NCI-H748 treated with DMSO at 0.1 percent for 48 hours (cell line): ENCODE measurements at regions not wholly inside any gene's neighbourhood (a gene's known extent, or its start where the extent isn't known, plus 50 kb on each side); places are given as distances from the start of the nearest gene placed in this dataset.

ENCODE experiments used
- DNase-seq: peaks from one replicate; lab custom pipeline; 2025; lab: John Stamatoyannopoulos, UW

DNA sequence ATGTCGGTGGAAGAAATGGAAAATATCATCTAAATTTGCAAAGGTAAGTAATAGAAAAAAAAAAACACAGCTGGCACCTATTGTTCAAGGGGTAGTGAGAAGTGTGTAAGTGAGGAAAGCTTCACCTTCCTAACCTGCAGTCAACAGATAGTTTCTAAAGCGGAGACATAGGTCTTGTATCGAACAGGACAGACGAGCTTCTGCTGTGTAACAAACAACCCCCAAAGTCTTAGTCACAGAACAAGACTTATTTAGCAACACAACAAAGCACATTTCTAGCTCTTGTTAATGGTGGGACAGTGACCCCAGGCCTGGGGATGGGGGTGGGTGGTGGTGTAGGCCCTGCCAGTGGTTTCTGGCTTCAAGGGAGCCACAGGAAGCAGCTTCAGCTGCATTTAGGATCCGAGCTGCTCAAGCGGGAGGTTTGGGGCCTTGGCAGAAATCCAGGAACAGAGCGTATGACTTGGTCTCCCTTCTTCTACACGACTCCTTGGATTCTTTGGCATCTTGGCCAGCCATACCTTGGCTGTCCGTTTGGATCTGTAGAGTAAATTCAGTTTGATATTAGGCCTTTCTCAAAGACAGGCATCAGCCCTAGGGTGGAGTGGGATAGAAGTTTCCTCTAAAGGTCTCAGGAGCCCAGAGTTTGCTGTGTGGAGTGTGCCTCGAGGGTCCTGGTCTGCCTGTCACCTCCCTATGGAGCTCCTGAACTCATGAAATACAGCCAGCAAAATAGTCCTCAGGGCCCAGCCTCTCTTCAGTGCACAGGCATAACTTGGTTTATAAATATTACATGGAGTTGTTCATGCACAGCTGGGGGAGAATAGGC is 56.9 kb upstream of the SHH start:
- DNase-seq, result no peak

DNA sequence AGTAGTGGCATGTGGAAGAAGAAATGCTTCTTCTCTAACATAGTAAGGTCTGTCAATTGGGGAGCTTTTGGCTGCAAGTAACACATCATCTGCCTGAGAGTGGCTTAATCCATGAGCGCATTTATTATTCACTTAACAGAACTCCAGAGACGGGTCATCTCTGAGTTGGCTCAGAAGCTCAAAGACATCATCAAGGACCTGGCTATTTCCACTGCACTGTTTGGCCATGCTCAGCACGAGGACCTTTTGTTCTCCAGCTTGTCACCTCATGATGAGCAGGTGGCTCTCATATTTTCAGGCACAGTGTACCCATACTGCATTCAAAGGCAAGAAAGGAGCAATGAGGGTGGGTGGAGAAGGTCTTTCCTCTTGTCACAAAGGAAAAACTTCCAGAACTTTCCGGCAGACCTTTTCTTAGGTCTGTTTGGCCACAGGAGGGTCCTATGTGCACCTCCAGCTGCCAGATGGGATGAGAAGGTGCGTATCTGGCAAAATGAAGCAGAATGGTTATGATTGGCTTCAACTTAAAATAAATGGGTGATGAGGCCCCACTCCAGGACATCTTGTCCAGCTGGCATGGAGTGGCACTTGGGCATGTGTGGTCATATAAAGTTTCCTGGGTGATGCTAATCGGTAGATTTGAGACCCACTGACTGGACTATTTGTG is 55.6 kb upstream of the SHH start:
- DNase-seq, result no peak

DNA sequence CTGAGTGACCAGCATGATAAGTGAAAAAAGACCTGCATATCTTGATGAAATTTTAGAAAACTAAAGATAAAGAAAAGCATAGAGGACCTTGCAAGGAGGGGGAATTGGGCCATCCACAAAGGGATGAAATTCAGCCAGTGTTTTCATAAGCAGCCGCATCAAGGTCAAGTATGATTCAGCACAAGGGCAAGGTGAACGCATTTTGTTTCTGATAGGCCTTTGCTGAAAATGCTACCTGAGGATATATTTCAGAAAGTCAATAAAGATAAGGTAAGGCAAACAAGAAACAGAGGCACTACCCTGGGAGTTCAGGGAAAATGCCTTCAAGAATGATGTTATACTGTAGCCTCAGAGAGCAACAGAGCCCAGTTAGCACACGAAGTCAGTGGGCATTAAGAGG is 55.0 kb upstream of the SHH start:
- no peak for DNase-seq

DNA sequence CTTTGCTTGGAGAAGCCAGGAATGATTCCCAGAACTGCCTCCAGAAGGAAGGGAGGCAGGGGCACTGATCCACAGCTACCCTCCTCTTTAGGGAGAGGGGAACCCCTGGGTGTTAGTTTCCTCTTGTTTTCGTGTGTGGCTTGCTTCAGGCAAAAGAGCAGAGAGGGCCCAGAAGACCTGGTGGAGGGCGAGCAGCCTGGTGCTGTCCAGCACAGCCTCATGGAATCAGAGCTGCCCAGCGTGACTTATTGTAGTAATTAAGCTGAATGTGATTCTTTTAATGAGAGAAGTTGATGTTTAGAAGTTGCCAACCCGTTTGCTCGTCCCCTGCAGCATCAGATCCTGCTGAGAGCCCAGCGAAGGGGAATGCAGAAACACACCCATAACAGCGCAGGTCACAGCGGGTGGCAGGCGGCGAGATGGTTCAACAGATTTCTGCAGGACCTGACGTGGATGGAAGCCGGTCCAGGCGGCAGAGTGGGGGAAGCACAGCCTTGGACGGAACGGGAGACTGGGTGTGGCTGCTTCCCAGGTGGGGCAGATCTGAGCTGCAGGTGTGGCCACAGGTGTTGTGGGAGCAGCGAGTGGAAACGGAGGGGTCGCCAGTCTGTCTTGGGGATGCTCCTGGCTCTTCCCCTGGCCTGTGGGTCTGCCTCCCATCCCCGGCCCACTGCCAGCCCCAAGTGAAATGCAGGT is 53.7 kb upstream of the SHH start:
- peak; percentile 41 for DNase-seq

DNA sequence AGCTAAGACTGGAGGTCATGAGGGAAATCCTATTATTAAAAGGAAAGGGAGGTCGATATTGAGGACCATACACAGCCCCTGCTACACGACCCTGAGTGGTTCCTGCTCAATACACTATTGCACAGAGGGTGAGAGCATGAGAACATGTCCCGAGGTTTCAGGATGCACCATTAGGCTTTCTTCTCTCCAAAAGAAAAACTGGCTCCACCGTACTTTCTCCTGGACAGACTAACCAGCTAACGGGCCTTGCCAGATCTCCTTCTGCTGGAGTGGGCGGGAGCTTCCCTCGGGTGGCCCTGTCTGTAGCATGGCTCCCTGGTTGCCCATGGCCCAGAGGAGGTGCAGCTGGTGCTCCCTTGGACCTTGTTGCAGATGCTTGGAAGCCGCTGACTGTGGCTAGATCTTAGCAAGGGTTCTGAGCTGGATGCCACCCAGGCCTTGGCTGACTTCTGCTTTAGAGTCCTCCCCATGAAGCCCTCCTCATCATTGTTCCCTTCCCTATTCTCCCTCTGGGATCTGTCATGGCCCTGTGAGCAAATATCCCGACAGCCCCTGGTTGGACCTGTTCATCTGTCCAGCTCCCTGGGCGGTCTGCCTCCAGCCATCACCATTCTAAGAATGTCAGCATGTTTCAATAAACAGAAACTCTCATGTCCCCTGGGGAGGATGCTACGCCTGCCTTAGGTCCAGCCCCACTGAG is 52.9 kb upstream of the SHH start:
- DNase-seq, result no peak

DNA sequence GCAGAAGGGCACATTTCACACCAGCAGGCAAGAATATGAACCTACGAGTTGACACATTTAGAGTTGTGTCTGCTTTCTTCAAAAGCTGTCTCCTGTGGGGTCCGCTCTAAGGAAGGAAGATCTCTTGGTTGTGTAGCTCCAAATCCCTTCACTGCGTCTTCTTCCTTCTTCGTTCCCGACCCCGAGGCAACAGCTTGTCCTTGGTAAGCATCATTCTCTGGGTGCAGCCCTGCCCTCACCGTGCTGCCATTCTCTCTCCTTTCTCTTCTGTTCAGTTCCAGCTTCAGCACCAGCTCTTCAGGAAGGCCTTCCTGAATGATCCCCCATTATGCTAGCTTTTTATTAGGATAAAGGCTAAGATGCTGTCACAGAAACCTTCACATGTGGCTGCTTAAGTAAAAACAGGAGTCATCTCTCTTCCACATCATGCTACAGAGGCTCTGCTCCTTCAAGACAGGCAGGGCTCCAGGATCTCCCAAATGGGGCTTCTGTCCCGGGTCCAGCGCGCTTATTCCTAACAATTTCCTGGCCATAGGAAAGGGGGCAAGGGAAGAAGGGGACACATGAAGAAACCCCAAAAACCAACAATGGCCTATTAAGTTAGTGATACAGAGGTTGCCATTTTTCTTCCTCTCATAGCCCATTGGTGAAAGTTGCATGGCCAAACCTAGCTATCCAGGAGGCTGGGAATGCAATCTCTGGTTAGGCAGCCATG is 52.2 kb upstream of the SHH start:
- DNase-seq, result no peak

DNA sequence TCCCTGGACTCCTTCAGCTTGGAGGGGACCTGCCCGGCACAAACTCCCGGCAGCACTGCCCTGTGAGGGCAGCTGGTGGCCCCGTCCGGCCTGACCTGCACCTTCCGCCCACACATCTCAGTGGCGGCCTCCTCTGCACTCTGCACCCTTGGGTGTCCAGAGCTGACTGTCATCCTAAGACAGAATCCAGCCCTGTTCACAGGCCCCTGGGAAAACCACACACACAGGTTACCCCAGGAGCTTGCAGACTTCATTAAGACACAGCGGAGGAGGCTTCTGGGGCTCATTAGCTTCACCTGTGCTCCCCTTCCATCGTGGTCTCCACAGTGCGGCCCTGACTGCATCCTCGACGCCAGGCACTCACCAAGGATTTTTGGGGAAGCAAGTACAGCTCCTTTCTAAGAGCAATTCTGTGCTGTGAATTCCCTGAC is 51.5 kb upstream of the SHH start:
- DNase-seq, result no peak

DNA sequence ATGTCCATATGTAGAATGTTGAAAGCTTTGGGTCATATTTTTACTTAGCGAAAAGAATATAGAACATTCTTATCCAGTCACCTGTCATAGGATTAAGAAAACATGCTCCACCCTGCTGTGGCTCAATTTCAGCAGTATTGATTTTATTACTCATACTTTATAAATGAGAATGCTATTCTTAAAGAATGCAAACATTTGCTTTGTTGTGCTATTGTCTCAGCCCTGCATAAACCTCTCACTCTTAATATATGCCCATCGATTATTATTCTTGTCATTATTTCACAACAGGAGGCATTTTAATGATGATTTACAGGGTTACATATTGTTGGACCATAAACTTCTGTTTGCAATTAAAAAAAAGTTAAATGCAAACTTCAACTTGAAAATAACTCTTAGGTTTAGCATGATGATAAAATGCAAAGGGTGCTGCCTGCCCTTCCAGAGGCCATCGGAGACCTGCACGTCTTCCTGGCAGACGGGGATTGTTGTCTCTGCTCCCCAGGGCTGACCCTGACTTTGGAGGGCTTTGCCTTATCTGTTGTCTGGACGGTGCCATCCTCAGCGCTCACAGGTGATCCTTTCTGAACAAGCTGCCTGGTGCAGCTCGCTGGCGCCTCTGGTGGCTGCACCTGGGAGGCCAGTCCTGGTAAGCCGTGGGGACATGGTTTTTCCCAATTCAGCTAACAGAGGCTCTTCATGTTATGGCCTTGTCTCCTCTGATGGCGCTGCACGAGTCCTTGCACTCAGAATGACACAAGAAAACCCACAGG is 50.0 kb upstream of the SHH start:
- no peak for DNase-seq
